CD14-positive monocyte (primary cell): ENCODE measurements at regions not wholly inside any gene's neighbourhood (a gene's known extent, or its start where the extent isn't known, plus 50 kb on each side); places are given as distances from the start of the nearest gene placed in this dataset.
A peak's percentile ranks its signal among the peaks of the same experiment; 100 is the strongest.

ENCODE experiments used
- DNase-seq, 3 donors: peaks; one replicate each; pipeline ENCODE4 v3.0.0-alpha.2; 2011 to 2022
- H2AFZ ChIP-seq: 2 replicates; pipeline ENCODE4 v1.6.0; 2012; ENCODE audit warnings: mild to moderate bottlenecking, low read depth, low read length, inconsistent platforms; ENCODE audit not compliant: insufficient read depth, poor library complexity, severe bottlenecking
- H3K27ac ChIP-seq, 2 donors: 1 replicate in 1 of 2; 2 replicates in 1 of 2; pipeline ENCODE4 v1.5.1; 2012 to 2013; ENCODE audit warnings: low read length in 2 of 2, control low read depth in 1 of 2, inconsistent platforms in 1 of 2, low read depth in 1 of 2, mild to moderate bottlenecking in 1 of 2
- H3K27me3 ChIP-seq, 2 donors: one replicate each; pipeline versions ENCODE4 v1.6.0 to v1.6.1; 2011 to 2013; ENCODE audit warnings: low read length in 2 of 2; ENCODE audit not compliant: control insufficient read depth in 2 of 2, insufficient read depth in 2 of 2
- H3K36me3 ChIP-seq, 2 donors: replicated peaks in 1 of 2; 1 replicate in 1 of 2; 2 replicates in 1 of 2; pipeline versions ENCODE4 v1.5.1 to v1.6.1; 2012 to 2013; ENCODE audit warnings: low read length in 2 of 2, control low read depth in 1 of 2, inconsistent platforms in 1 of 2, mild to moderate bottlenecking in 1 of 2; ENCODE audit not compliant: insufficient read depth in 2 of 2, control insufficient read depth in 1 of 2
- H3K4me1 ChIP-seq, 2 donors: 1 replicate in 1 of 2; 2 replicates in 1 of 2; pipeline versions ENCODE4 v1.5.1 to v1.6.1; 2012 to 2013; ENCODE audit warnings: low read length in 2 of 2, control low read depth in 1 of 2, inconsistent platforms in 1 of 2, mild to moderate bottlenecking in 1 of 2, moderate library complexity in 1 of 2; ENCODE audit not compliant: insufficient read depth in 2 of 2, control insufficient read depth in 1 of 2
- H3K4me2 ChIP-seq: replicated peaks from 2 replicates; pipeline ENCODE3; 2012; ENCODE audit warnings: low read length, moderate library complexity, mild to moderate bottlenecking; ENCODE audit not compliant: poor library complexity, severe bottlenecking; ENCODE audit errors: extremely low read depth
- H3K4me3 ChIP-seq, 3 experiments: fragments of 200-600 bp in 1 of 3; sonication (generic) in 1 of 3; replicated peaks in 1 of 3; 1 replicate in 2 of 3; 2 replicates in 1 of 3; pipeline ENCODE4 v1.5.1; 2011 to 2013; ENCODE audit warnings: low read length in 3 of 3, mild to moderate bottlenecking in 3 of 3, control low read depth in 2 of 3, low read depth in 2 of 3, inconsistent platforms in 1 of 3, moderate library complexity in 1 of 3
- H3K79me2 ChIP-seq: 2 replicates; pipeline ENCODE4 v1.6.0; 2012; ENCODE audit warnings: mild to moderate bottlenecking, control low read depth, inconsistent platforms, low read length, moderate library complexity; ENCODE audit not compliant: insufficient read depth
- H3K9ac ChIP-seq: 2 replicates; pipeline ENCODE4 v1.6.0; 2017; ENCODE audit warnings: low read length, mild to moderate bottlenecking; ENCODE audit not compliant: insufficient read depth, poor library complexity, severe bottlenecking
- H3K9me3 ChIP-seq, 2 donors: replicated peaks in 1 of 2; 1 replicate in 1 of 2; 2 replicates in 1 of 2; pipeline versions ENCODE4 v1.5.1 to v1.6.1; 2012 to 2013; ENCODE audit warnings: low read length in 2 of 2, control low read depth in 1 of 2; ENCODE audit not compliant: control insufficient read depth in 1 of 2, insufficient read depth in 1 of 2
- H4K20me1 ChIP-seq: 2 replicates; pipeline ENCODE4 v1.6.0; 2012; ENCODE audit warnings: mild to moderate bottlenecking, low read length, control low read depth, moderate library complexity; ENCODE audit not compliant: insufficient read depth
- H3K27ac Mint-ChIP-seq, 7 donors: one replicate each; pipeline ENCODE4 v1.8.0; 2020; ENCODE audit warnings: mild to moderate bottlenecking in 7 of 7, mixed read lengths in 7 of 7, moderate library complexity in 6 of 7, inconsistent platforms in 2 of 7
- H3K27me3 Mint-ChIP-seq, 3 donors: one replicate each; pipeline ENCODE4 v1.8.0; 2021 to 2022; ENCODE audit warnings: low read depth in 3 of 3, mild to moderate bottlenecking in 3 of 3, mixed read lengths in 3 of 3, moderate library complexity in 3 of 3, inconsistent platforms in 1 of 3
- H3K36me3 Mint-ChIP-seq, 2 donors: one replicate each; pipeline ENCODE4 v1.8.0; 2020; ENCODE audit warnings: mixed read lengths in 2 of 2, inconsistent platforms in 1 of 2, mild to moderate bottlenecking in 1 of 2
- H3K4me1 Mint-ChIP-seq: one replicate; pipeline ENCODE4 v1.8.0; 2020; ENCODE audit warnings: mild to moderate bottlenecking, mixed read lengths
- H3K4me3 Mint-ChIP-seq, 2 donors: one replicate each; pipeline ENCODE4 v1.8.0; 2020; ENCODE audit warnings: mild to moderate bottlenecking in 2 of 2, mixed read lengths in 2 of 2, moderate library complexity in 1 of 2
- H3K9me3 Mint-ChIP-seq, 7 donors: one replicate each; pipeline ENCODE4 v1.8.0; 2020 to 2022; ENCODE audit warnings: mixed read lengths in 7 of 7, mild to moderate bottlenecking in 6 of 7, moderate library complexity in 6 of 7, inconsistent platforms in 2 of 7
- WGBS: methylation state at CpG from one replicate; pipeline ENCODE4 v1.1.5; 2013; ENCODE audit warnings: missing lambda C conversion rate; ENCODE audit not compliant: insufficient coverage; 5-methylcytosine and 5-hydroxymethylcytosine counted together
- intact Hi-C, 2 donors: fragments of 100-400 bp; cut with micrococcal nuclease; formaldehyde crosslinking; loops; one replicate each; pipeline versions ENCODE4 v1.15.0 to v1.15.1; 2023
- TF ChIP-seq, protein P1 (sequence below): fragments of 200-600 bp; IDR thresholded peaks from one replicate; pipeline ENCODE4 v1.8.0; 2022; ENCODE audit warnings: antibody characterized with exemption, mild to moderate bottlenecking

DNA sequence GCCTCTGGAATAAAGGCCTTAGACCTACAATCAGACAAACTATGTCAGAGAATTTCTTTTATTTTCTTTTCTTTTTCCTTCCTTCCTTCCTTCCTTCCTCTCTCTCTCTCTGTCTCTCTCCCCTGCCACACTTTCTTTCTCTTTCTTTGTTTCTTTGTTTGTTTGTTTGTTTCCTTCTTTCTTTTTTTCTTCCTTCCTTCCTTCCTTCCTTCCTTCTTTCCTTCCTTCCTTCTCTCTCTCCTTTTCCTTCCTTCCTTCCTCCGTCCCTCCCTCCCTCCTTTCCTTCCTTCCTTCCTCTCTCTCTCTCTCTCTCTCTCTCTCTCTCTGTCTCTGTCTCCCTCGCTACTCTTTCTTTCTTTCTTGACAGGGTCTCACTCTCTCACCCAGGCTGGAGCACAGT lies 242.6 kb downstream of the GATA3 start:
- Histone ChIP-seq H3K27ac (no peak overlapping the region), H3K4me3 (no peak overlapping the region), H4K20me1 (no peaks in the 10 kb centered on the region), H3K27me3 (no peaks in the 10 kb centered on the region), H3K9me3 (no peaks in the 10 kb centered on the region), H2AFZ (no peak overlapping the region), H3K4me1 (no peaks in the 10 kb centered on the region), H3K36me3 (no peaks in the 10 kb centered on the region), H3K79me2 (no peaks in the 10 kb centered on the region), H3K4me2 (no peak overlapping the region), H3K9ac (no peak overlapping the region)
- intact Hi-C loops: no loop called here
- TF ChIP-seq, protein P1, sequence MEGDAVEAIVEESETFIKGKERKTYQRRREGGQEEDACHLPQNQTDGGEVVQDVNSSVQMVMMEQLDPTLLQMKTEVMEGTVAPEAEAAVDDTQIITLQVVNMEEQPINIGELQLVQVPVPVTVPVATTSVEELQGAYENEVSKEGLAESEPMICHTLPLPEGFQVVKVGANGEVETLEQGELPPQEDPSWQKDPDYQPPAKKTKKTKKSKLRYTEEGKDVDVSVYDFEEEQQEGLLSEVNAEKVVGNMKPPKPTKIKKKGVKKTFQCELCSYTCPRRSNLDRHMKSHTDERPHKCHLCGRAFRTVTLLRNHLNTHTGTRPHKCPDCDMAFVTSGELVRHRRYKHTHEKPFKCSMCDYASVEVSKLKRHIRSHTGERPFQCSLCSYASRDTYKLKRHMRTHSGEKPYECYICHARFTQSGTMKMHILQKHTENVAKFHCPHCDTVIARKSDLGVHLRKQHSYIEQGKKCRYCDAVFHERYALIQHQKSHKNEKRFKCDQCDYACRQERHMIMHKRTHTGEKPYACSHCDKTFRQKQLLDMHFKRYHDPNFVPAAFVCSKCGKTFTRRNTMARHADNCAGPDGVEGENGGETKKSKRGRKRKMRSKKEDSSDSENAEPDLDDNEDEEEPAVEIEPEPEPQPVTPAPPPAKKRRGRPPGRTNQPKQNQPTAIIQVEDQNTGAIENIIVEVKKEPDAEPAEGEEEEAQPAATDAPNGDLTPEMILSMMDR: no peak
- no peaks in the 10 kb centered on the region for H3K4me1 Mint-ChIP-seq
- 88% methylated on average over 2 of the region's 2 CpGs for WGBS
- H3K9me3 Mint-ChIP-seq: peaks cover 0 to 7% (median 1%) of the 10 kb centered on the region in 7 donors
- H3K36me3 Mint-ChIP-seq: no peaks in the 10 kb centered on the region
- no peak overlapping the region for H3K4me3 Mint-ChIP-seq
- DNase-seq: no peak
- H3K27me3 Mint-ChIP-seq: peaks cover 3 to 13% (median 6%) of the 10 kb centered on the region in 3 donors
- H3K27ac Mint-ChIP-seq: peak overlapping the region in 1 of 7 donors; percentile 55

DNA sequence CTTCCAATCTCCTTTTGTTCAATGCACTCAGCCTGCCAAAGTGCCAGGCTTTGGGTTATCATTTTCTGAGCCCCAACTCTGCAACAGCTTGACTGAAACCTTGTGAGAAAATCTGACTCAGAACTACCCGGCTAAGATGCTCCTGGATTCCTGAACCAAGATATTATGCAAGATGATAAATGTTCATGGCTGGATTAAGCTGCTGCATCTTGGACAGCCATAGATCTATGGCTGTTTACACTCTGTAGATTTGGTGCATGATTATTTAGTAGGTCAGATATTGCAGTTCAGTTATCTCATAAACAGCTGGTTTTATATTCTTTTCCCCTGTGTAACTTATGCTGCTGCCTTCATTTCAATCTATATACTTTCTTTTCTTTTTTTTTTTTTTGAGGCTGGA lies 243.5 kb downstream of the GATA3 start:
- Mint-ChIP-seq H3K27ac (no peak overlapping the region), H3K9me3 (peaks cover 0 to 7% (median 1%) of the 10 kb centered on the region in 7 donors), H3K4me3 (no peak overlapping the region), H3K4me1 (no peaks in the 10 kb centered on the region), H3K27me3 (peaks cover 2 to 12% (median 8%) of the 10 kb centered on the region in 3 donors), H3K36me3 (no peaks in the 10 kb centered on the region)
- intact Hi-C loops: no loop called here
- Histone ChIP-seq H3K9ac (no peak overlapping the region), H3K27ac (no peak overlapping the region), H3K4me3 (no peak overlapping the region), H3K4me1 (no peaks in the 10 kb centered on the region), H4K20me1 (no peaks in the 10 kb centered on the region), H3K9me3 (no peaks in the 10 kb centered on the region), H2AFZ (no peak overlapping the region), H3K79me2 (no peaks in the 10 kb centered on the region), H3K27me3 (no peaks in the 10 kb centered on the region), H3K4me2 (no peak overlapping the region), H3K36me3 (no peaks in the 10 kb centered on the region)
- DNase-seq: no peak
- TF ChIP-seq, protein P1: no peak
- no CpG with 5 or more reads among the region's 1 CpG for WGBS
